ENCODE measurements at regions not wholly inside any gene's neighbourhood (a gene's known extent, or its start where the extent isn't known, plus 50 kb on each side); places are given as distances from the start of the nearest gene placed in this dataset.

DNA sequence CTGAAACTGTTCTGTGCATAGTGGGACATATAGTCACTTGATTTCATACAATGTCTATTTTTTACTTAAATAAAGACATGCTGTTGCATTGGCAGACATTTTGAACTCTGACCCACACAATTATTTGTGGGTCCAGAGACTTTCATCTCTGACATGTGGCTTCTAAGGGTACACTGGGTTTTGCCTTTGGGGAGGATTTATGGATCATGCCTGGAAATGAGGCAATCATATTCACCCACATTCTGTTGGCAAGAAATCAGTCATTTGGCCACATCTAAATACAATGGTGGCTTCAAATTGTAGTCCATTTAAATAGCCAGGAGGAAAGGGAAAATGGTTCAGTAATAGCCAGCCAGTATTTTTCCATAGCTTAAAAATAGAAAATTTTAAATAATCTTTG, 238.3 kb upstream of the KLF12 start:
- TF ChIP-seq, protein P1, sequence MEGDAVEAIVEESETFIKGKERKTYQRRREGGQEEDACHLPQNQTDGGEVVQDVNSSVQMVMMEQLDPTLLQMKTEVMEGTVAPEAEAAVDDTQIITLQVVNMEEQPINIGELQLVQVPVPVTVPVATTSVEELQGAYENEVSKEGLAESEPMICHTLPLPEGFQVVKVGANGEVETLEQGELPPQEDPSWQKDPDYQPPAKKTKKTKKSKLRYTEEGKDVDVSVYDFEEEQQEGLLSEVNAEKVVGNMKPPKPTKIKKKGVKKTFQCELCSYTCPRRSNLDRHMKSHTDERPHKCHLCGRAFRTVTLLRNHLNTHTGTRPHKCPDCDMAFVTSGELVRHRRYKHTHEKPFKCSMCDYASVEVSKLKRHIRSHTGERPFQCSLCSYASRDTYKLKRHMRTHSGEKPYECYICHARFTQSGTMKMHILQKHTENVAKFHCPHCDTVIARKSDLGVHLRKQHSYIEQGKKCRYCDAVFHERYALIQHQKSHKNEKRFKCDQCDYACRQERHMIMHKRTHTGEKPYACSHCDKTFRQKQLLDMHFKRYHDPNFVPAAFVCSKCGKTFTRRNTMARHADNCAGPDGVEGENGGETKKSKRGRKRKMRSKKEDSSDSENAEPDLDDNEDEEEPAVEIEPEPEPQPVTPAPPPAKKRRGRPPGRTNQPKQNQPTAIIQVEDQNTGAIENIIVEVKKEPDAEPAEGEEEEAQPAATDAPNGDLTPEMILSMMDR (conservative IDR thresholded peaks at IDR 0.05; ENCODE audit: low read depth in 2 of 2), result no peak
- TF ChIP-seq EZH2 (IDR thresholded peaks at IDR 0.05; ENCODE audit: low read depth, unreplicated experiment), result no peak
- TF ChIP-seq, protein P2, sequence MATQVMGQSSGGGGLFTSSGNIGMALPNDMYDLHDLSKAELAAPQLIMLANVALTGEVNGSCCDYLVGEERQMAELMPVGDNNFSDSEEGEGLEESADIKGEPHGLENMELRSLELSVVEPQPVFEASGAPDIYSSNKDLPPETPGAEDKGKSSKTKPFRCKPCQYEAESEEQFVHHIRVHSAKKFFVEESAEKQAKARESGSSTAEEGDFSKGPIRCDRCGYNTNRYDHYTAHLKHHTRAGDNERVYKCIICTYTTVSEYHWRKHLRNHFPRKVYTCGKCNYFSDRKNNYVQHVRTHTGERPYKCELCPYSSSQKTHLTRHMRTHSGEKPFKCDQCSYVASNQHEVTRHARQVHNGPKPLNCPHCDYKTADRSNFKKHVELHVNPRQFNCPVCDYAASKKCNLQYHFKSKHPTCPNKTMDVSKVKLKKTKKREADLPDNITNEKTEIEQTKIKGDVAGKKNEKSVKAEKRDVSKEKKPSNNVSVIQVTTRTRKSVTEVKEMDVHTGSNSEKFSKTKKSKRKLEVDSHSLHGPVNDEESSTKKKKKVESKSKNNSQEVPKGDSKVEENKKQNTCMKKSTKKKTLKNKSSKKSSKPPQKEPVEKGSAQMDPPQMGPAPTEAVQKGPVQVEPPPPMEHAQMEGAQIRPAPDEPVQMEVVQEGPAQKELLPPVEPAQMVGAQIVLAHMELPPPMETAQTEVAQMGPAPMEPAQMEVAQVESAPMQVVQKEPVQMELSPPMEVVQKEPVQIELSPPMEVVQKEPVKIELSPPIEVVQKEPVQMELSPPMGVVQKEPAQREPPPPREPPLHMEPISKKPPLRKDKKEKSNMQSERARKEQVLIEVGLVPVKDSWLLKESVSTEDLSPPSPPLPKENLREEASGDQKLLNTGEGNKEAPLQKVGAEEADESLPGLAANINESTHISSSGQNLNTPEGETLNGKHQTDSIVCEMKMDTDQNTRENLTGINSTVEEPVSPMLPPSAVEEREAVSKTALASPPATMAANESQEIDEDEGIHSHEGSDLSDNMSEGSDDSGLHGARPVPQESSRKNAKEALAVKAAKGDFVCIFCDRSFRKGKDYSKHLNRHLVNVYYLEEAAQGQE (IDR thresholded peaks at IDR 0.05; ENCODE audit: unreplicated experiment), result no peak
- TF ChIP-seq POLR2AphosphoS5 (IDR thresholded peaks at IDR 0.05; ENCODE audit: low read depth), result no peak
- no peak for TF ChIP-seq CREB1 (CRISPR knock-in tag; IDR thresholded peaks at IDR 0.05; ENCODE audit: low read depth)
- no peak for TF ChIP-seq EZH2phosphoT487 (IDR thresholded peaks at IDR 0.05; ENCODE audit: unreplicated experiment)
- no peak for TF ChIP-seq NANOG (IDR thresholded peaks at IDR 0.05; ENCODE audit: borderline replicate concordance)
- no peak for TF ChIP-seq ZNF114 (CRISPR knock-in tag; IDR thresholded peaks at IDR 0.05)
